GM18511 (cell line): ENCODE measurements at regions not wholly inside any gene's neighbourhood (a gene's known extent, or its start where the extent isn't known, plus 50 kb on each side); places are given as distances from the start of the nearest gene placed in this dataset.
"Not testable (repeated sequence)": the region's sequence is repeated elsewhere in the genome, so short reads cannot be mapped to it uniquely, and the experiment has no call there.

Experiments used
- ATAC-seq: cut with Tn5 transposase; IDR thresholded peaks from one replicate; pipeline ENCODE4 v1.9.1; 2021; ENCODE audit warnings: mild to moderate bottlenecking, moderate library complexity; ENCODE audit not compliant: unreplicated experiment

DNA sequence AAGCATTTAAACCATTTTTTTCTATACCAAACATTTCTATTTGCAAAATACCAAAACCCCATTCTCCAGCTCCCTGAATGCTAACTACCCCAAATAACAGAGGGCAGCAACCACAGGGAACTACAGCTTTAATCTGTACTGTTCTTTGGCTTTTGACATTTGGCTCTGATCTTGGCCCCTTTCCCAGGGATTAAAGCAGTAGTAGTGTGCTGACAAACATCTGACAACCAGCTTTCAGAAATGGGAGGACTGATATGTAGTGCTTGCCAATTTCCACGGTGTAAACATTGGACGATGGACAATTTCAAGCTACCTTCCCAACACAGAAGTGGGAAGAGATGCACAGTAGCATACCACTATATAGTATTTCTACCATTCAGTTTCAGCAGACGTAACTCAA lies 88.4 kb upstream of the TEAD1 start:
- ATAC-seq: no peak

DNA sequence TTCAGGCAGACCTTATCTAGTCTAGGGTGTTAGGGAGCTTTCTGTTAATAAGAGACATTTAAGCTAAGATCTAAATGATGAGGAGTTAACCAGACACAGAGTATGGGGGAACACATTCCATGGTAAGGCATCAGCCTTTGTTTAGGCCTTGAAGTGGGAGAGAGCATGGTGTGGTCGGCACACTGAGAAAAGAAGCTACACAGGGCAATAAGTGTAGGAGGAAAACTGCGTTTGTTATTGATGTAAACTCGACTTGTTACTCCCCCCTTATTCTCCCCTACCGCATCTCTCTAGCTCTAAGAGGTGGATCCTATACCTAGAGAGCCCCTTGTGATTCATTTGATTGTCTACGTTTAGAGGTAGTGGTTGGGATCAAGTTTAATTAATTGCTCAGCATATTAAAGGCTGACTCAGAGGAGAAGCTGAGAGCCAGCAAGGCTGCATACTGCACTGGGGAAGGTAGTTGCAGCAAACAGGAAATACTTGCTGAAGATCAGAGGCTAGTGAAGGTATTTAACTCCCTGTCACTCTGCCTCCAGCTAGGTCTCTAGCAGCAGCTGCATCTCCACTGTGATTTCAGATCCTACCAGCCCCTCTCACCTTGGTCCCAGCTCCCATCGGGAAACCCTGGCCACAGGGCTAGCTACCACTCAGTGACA lies 86.8 kb upstream of the TEAD1 start:
- no peak for ATAC-seq

DNA sequence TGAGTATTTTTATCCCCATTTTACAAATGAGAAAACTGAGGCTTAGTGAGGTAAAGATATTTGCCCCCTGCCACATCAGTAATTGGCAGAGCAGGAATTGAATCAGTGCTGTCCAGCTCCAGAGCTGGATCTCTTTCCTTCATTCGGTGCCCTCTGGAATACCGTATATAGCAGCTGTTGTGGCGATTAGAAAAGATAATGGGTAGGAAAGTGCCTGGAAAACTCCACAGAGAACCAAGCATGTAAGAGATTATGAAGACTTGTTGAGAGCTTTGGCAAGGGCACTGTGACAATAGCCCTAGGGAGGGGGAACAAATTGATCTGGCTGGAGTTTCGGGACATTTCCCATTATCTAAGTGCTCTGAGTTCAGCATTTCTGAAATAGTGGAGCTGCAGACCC lies 82.5 kb upstream of the TEAD1 start:
- ATAC-seq: no peak

DNA sequence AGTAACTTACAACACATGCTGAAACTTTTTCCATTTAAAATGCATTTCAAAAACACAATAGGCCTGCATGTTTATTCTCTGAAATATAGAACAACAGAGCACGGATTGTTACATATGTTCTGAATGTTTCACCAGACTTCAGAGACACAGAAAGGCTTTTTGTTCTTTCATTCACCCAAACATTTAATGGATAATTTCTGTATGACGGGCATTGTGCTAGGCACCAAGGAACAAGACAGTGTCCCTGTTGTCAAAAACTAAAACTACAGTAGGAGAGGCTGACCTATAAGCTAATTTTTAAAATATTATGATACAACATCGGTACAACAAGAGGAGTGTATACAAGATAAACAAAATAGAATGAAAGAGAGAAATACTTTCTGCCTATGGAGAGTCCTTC lies 81.9 kb upstream of the TEAD1 start:
- ATAC-seq: no peak

DNA sequence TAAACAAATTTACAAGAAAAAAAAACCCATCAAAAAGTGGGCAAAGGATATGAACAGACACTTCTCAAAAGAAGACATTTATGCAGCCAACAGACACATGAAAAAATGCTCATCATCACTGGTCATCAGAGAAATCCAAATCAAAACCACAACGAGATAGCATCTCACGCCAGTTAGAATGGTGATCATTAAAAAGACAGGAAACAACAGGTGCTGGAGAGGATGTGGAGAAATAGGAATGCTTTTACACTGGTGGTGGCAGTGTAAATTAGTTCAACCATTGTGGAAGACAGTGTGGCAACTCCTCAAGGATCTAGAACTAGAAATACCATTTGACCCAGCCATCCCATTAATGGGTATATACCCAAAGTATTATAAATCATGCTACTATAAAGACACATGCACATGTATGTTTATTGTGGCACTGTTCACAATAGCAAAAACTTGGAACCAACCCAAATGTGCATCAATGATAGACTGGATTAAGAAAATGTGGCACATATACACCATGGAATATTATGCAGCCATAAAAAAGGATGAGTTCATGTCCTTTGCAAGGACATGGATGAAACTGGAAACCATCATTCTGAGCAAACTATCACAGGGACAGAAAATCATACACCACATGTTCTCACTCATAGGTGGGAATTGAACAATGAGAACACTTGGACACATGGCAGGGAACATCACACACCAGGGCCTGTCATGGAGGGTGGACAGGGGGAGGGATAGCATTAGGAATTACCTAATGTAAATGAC lies 79.0 kb upstream of the TEAD1 start:
- not testable (repeated sequence) for ATAC-seq

DNA sequence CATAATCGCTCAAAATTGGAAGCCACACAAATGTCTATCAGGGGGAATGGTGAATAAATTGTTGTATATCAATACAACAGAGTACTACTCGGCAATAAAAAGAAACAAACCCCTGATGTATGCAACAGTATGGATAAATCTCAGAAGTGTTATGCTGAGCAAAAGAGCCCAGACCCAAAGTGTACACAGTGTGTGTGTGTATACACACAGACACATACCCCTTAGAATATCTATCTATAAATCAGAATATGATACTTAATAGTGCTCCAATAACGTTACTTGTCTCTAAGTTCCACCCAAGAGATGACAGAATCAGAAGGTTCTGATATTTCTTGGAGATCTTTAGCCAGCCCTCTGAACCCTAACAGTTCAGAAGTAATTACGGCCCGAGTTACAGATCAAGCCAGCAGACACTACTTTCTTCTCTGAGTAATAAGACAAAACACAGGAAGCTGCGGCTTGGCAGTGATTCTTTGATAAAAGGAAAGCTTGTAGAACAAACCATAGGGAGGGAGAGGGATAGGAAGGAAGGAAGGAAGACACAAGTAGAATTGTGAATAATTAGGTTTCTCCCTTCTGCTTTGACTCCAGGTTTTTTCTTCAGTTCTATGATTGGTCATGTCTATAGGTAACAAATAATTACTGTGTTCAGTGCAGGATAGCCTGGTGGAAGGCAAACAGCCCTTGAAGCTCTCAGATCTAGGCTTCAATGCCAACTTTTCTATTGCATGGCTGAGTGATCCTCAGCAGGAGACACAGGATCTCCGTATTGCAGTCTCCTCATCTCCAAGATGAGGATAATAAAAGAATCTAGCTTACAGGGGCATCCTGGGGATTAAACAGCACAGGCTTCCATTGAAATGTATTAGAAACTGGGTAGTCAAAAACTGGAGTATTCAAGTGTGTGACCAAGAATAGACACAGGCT lies 75.6 kb upstream of the TEAD1 start:
- ATAC-seq: no peak

DNA sequence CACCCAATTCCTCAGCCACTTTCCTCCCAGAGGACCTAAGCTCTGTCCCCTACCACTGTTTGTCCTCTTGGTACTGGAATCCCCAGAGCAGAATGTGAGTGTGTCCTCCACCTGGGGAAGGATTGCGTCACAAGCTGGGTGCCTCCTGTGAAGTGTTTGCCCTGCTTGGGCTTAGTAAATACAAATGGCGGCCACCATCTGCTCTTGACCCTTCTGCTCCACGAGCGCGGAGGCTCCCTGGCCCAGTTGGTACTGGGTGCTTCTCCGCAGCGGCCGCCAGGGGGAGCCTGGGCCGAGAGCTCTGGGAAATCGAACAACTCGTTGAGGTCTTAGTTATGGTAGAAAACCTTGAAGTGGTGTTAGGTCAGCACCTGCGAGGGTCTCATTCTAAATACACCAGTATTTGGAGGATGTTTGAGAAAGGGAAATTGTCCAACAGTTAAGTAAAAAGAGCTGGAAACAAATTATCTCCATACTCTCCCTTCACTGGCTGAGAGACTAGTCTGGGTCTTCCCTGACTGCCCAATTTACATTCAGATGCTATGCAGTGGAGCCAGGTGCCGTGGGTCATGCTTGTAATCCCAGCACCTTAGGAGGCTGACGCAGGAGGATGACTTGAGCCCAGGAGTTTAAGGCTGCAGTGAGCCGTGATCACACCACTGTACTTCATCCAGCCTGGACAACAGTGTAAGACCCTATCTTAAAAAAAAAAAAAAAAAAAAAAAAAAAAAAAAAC lies 74.6 kb upstream of the TEAD1 start:
- ATAC-seq: peak; percentile 71

DNA sequence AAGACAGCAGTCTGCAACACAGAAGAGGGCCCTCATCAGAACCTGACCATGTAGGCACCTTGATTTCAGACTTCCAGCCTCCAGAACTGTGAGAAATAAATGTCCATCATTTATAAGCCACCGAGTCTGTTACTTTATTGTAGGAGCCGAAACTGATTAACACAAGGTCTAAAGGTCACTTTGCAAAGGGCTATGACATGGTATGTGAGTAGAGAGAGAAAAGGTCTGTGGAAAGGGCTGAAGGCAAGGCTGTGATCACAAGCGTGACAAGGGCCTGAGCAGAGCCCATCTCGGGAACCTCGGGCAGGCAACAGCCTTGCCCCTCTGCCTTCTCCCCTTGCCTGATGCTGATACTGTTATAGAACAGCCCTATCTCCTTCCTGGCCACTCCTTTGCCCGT lies 73.4 kb upstream of the TEAD1 start:
- ATAC-seq: no peak

DNA sequence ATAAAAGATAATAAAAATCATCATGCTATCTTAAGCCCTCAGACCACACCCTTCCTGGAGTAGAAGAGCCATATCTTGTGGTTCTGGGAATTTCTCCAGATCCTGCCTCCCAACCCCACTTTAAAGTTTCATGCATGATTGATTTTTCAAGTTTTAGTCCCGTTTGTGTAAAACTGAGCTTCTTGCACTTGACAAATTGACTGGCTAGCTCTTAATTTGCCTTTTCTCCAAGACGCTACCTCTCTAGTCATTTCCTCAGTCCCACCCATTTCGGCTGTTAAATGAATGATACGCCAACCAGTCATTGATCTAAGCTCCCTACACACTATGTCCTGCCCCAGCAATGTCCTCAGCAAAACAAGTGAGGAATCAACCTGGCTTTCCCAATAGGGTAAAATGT lies 71.8 kb upstream of the TEAD1 start:
- no peak for ATAC-seq

DNA sequence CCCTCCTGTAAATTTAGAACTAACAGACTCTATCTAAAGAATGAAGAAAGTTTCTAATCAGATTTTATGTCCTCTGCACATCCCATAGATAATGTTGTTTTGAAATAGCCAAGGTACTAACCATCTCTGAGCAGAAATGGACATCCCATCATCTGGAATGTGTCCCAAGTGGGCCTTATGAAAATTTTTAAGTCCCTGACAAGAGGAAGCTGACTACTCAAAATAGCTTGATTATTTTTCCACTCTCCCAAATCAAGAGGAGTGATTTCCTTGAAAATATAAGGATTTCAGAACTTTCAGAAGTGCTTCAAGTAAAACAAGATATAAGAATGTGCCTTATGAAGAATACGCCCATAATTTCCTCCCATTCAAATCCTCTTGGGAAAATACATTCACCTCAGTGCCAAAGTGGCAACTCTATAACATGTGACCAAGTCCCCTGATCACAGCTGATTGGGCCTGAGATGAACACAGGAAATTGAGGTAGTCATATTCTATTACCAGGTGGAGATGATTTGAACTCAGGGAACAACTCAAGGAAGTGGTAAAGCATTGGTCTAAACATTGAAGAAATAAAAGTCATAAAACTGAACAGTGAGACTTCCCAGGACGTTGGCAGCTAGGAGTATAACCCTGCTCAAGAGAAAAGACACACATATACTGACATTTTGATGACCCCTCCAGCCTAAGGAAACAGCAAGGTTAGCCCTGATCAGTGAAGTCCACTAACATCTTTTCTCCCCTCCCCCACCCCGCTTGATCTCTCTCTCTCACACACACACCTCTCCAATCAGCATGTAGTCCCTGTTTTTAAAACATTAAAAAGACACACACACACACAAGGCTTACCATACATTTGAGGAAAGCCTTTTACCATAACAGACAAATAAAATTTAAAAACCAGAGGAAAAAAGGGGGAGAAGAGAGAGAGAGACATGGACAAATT lies 70.8 kb upstream of the TEAD1 start:
- no peak for ATAC-seq

DNA sequence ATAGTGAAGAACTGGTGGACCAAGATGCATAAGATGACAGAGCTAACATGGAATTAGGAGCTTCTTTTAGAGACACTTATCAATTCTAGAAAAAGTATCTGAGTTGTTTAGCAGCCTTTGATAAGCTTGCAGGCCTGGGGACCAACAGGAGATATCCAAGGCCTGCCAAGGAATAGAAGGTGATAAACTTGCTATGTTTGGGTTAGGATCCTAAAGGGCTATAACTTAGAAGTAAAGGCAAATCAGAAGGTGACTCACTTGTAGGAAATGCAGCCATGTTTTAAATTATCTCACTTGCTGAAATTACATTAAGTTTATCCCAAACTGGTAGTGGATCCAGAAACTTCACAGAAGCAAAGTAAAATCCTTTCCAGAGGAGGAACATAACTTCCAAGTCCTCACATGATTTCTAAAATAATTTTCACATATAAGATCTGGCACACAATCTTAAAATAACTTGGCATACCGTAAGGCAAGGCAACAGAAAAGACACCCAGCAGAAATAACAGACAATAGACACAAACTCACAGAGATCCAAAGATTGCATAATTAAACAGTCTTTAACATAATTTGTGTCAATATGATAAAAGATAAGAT lies 69.6 kb upstream of the TEAD1 start:
- ATAC-seq: no peak

DNA sequence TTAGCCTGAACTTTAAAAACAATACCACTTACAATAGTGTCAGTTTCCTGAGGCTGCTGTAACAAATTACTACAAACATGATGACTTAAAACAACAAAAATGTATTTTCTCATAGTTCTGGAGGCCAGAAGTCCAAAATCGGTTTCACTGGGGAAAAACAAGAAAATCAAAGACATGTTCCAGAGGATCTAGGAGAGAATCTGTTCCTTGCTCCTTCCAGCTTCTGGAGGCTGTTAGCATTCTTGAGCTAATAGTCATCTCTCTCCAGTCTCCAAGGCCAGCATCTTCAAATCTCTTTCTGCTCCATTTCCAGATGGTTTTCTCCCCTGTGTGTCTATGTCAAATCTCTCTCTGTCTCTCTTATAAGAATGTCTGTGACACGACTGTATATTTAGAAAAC lies 67.6 kb upstream of the TEAD1 start:
- no peak for ATAC-seq

DNA sequence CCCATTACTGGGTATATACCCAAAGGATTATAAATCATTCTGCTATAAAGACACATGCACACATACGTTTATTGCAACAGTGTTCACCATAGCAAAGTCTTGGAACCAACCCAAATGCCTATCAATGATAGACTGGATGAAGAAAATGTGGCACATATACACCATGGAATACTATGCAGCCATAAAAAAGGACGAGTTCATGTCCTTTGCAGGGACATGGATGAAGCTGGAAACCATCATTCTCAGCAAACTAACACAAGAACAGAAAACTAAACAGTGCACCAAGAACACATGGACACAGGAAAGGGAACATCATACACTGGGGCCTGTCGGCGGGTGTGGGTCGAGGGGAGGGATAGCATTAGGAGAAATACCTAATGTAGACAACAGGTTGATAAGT lies 65.5 kb upstream of the TEAD1 start:
- not testable (repeated sequence) for ATAC-seq

DNA sequence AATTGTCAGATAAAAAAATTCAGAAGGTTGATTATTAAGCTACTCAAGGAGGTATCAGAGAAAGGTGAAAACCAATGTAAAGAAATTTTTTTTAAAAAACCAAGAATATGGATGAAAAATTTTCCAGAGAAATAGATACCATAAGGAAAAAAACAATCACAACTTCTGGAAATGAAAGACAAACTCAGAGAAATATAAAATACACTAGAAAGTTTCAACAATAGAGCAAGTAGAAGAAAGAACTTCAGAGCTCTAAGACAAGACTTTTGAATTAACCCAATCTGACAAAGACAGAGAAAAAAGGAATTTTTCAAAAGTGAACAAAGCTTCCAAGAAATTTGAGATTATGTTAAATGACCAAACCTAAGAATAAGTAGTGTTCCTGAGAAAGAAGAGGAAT lies 62.9 kb upstream of the TEAD1 start:
- no peak for ATAC-seq

DNA sequence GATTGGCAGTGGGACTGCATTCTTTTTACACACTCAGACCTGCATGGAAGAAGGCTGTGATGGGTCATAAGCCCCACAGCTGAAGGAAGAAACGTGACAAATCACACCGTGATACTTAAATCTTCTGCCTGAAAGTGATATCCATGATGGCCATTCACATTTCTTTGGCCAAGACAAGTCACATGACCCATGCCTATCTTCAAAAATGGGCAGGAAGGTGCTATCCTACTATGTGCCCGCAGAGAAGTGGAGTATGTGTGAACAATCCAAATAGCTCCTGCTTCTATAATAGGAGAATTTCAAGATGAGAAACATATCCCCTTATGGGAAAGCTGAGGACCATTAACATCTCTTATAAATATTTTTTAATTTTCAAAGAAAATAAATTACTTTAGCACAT lies 56.6 kb upstream of the TEAD1 start:
- ATAC-seq: no peak

DNA sequence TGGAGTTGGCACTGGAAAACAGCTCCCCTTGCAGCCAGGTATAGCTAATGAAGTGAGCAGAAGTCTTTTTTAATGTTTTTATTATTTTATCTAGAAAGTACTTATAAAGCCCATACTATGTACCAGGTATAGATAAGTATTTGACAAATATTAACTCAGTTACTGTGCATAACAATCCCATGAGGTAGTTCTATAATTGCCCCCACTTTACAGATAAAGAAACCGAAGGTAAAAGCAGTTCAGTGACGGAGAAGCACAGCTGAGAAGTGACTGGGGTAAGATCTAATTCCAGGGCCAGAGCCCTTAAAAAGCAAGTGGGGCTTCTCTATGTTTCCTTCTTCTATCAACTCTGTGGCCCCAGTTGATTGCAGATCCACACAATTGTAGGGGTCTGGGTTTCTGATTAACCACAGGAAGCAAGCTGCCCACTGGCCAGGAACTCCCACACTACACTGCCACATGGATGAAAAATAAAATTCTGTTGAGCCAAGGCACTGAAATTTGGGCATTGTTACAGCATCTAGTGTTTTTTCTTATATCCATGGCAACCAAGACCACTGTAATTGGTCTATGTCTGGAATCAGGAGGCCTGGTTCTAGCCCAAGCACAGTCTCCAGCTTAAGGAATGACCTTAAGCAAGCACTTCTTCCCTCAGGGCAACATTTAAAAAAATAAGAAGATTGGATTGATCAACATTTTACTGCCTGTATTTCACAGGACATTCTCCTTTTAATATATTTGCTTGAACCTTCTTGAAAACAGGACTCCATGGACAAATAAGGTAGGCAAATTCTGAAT lies 55.3 kb upstream of the TEAD1 start:
- no peak for ATAC-seq

DNA sequence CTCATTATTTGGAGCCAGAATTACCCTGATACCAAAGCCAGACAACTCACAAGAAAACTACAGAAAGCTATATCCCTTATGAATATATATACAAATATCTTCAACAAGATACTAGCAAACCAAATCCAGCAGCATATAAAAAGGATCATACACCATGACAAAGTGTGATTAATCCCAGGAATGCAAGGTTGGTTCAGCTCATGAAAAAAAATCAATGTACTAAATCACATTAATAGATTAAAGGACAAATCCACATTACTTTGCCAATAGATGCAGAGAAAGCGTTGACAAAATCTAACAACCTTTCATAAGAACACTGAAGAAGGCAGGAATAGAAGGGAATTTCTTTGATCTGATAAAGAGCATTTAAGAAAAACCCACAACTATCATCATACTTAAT lies 50.4 kb upstream of the TEAD1 start:
- ATAC-seq: no peak
